SK-N-SH (cell line): ENCODE measurements at regions not wholly inside any gene's neighbourhood (a gene's known extent, or its start where the extent isn't known, plus 50 kb on each side); places are given as distances from the start of the nearest gene placed in this dataset.

Experiments used
- EP300 ChIP-seq, 2 experiments: IDR thresholded peaks; 2 replicates each; pipeline versions ENCODE4 v1.4.0 to v1.6.1; 2012; ENCODE audit warnings: borderline replicate concordance in 1 of 2, low read depth in 1 of 2, low read length in 1 of 2
- FOXJ3 ChIP-seq: sonication (generic); formaldehyde crosslinking; IDR thresholded peaks from 2 replicates; pipeline ENCODE4 v1.5.1; 2020; ENCODE audit warnings: mild to moderate bottlenecking, missing genetic modification reagents
- JUND ChIP-seq: IDR thresholded peaks from 2 replicates; pipeline ENCODE4 v1.4.0; 2012
- NFIC ChIP-seq: IDR thresholded peaks from 2 replicates; pipeline ENCODE4 v1.4.0; 2012; ENCODE audit warnings: borderline replicate concordance
- POLR2AphosphoS5 ChIP-seq: IDR thresholded peaks from 2 replicates; pipeline ENCODE4 v1.6.1; 2012; ENCODE audit warnings: low read depth, low read length
- RAD21 ChIP-seq: IDR thresholded peaks from 2 replicates; pipeline ENCODE4 v1.6.1; 2012; ENCODE audit warnings: mild to moderate bottlenecking, low read length
- RFX5 ChIP-seq: IDR thresholded peaks from 2 replicates; pipeline ENCODE4 v1.6.1; 2012; ENCODE audit warnings: mild to moderate bottlenecking, improper control_type of control experiment, low read length
- TCF12 ChIP-seq: IDR thresholded peaks from 2 replicates; pipeline ENCODE4 v1.4.0; 2012
- TF ChIP-seq, protein P1 (sequence below): fragments of 200-600 bp; sonication (generic); IDR thresholded peaks from 2 replicates; pipeline ENCODE4 v1.6.1; 2017; ENCODE audit warnings: antibody characterized with exemption, mild to moderate bottlenecking, moderate library complexity
- TF ChIP-seq, protein P2 (sequence below): IDR thresholded peaks from 2 replicates; pipeline ENCODE4 v1.4.0; 2012; ENCODE audit warnings: low read depth

DNA sequence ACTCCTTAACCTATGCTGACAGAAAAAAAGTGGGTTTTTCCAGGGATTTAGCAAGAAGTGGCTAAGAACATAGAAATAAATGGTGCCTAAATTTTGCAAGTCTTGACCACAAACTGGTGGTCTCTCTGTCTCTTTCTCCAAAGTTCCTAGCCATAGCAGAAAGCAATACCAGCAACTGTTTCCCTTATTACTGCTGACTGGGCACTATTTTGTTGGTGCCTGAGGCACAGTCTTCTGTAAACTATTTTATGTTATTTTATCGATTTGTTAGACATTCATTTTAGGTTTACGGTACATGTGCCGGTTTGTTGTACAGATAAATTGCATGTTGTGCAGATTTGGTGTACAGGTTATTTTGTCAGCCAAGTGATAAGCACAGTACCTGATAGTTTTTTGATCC is 234.6 kb upstream of the TECRL start:
- TF ChIP-seq, protein P1, sequence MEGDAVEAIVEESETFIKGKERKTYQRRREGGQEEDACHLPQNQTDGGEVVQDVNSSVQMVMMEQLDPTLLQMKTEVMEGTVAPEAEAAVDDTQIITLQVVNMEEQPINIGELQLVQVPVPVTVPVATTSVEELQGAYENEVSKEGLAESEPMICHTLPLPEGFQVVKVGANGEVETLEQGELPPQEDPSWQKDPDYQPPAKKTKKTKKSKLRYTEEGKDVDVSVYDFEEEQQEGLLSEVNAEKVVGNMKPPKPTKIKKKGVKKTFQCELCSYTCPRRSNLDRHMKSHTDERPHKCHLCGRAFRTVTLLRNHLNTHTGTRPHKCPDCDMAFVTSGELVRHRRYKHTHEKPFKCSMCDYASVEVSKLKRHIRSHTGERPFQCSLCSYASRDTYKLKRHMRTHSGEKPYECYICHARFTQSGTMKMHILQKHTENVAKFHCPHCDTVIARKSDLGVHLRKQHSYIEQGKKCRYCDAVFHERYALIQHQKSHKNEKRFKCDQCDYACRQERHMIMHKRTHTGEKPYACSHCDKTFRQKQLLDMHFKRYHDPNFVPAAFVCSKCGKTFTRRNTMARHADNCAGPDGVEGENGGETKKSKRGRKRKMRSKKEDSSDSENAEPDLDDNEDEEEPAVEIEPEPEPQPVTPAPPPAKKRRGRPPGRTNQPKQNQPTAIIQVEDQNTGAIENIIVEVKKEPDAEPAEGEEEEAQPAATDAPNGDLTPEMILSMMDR, result no peak
- TF ChIP-seq RAD21 (no peak), RFX5 (no peak), JUND (no peak), POLR2AphosphoS5 (no peak), EP300 (IDR thresholded peaks at IDR 0.05; ENCODE audit: borderline replicate concordance in 1 of 2, low read depth in 1 of 2, low read length in 1 of 2) (no peak), FOXJ3 (CRISPR knock-in tag) (no peak), NFIC (no peak), TCF12 (no peak)
- TF ChIP-seq, protein P2, sequence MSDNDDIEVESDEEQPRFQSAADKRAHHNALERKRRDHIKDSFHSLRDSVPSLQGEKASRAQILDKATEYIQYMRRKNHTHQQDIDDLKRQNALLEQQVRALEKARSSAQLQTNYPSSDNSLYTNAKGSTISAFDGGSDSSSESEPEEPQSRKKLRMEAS, result no peak
